Stimulated activated CD8-positive, alpha-beta memory T cell treated with anti-CD3 and anti-CD28 coated beads, Interleukin-7, amount 100 ng/mL, for 4 hours (primary cell): ENCODE measurements at regions not wholly inside any gene's neighbourhood (a gene's known extent, or its start where the extent isn't known, plus 50 kb on each side); places are given as distances from the start of the nearest gene placed in this dataset.
"Not testable (repeated sequence)": the region's sequence is repeated elsewhere in the genome, so short reads cannot be mapped to it uniquely, and the experiment has no call there.

Experiments used
- DNase-seq, 2 donors: peaks; one replicate each; pipeline ENCODE4 v3.0.0-alpha.2; 2020; ENCODE audit warnings: low read depth in 2 of 2

GRCh38 chr7:3162289-3162688 is 118.6 kb upstream of the CARD11 start:
- DNase-seq: no peak

- DNase-seq: not testable (repeated sequence)
These were observed 119.1 kb upstream of the CARD11 start for GRCh38 chr7:3162798-3163197.

GRCh38 chr7:3164380-3164792 is 120.7 kb upstream of the CARD11 start:
- no peak for DNase-seq

- no peak for DNase-seq
These were observed 122.3 kb upstream of the CARD11 start for GRCh38 chr7:3165681-3166580.

- no peak for DNase-seq
These were observed 123.9 kb upstream of the CARD11 start for GRCh38 chr7:3167551-3167950.

GRCh38 chr7:3168370-3168769 is 124.7 kb upstream of the CARD11 start:
- no peak for DNase-seq

- DNase-seq: no peak
These were observed 125.2 kb upstream of the CARD11 start for GRCh38 chr7:3168869-3169268.

GRCh38 chr7:3172768-3173280 is 128.2 kb upstream of the SDK1 start:
- DNase-seq: no peak

GRCh38 chr7:3174515-3175284 is 126.4 kb upstream of the SDK1 start:
- DNase-seq: no peak

GRCh38 chr7:3175285-3175902 is 125.7 kb upstream of the SDK1 start:
- DNase-seq: no peak

- no peak for DNase-seq
These were observed 124.7 kb upstream of the SDK1 start for GRCh38 chr7:3176112-3177000.

GRCh38 chr7:3177271-3177670 is 123.8 kb upstream of the SDK1 start:
- DNase-seq: no peak

GRCh38 chr7:3179456-3179855 is 121.6 kb upstream of the SDK1 start:
- no peak for DNase-seq

GRCh38 chr7:3180604-3181003 is 120.4 kb upstream of the SDK1 start:
- no peak for DNase-seq

- not testable (repeated sequence) for DNase-seq
These were observed 119.0 kb upstream of the SDK1 start for GRCh38 chr7:3182055-3182454.

- no peak for DNase-seq
These were observed 113.5 kb upstream of the SDK1 start for GRCh38 chr7:3187444-3188040.

GRCh38 chr7:3188946-3189345 is 112.1 kb upstream of the SDK1 start:
- no peak for DNase-seq

- DNase-seq: no peak
These were observed 109.5 kb upstream of the SDK1 start for GRCh38 chr7:3191548-3191947.

- no peak for DNase-seq
These were observed 108.4 kb upstream of the SDK1 start for GRCh38 chr7:3192669-3193068.

- DNase-seq: no peak
These were observed 107.5 kb upstream of the SDK1 start for GRCh38 chr7:3193379-3194120.
